ENCODE measurements at regions not wholly inside any gene's neighbourhood (a gene's known extent, or its start where the extent isn't known, plus 50 kb on each side); places are given as distances from the start of the nearest gene placed in this dataset.
"Not testable (repeated sequence)": the region's sequence is repeated elsewhere in the genome, so short reads cannot be mapped to it uniquely, and the experiment has no call there.

DNA sequence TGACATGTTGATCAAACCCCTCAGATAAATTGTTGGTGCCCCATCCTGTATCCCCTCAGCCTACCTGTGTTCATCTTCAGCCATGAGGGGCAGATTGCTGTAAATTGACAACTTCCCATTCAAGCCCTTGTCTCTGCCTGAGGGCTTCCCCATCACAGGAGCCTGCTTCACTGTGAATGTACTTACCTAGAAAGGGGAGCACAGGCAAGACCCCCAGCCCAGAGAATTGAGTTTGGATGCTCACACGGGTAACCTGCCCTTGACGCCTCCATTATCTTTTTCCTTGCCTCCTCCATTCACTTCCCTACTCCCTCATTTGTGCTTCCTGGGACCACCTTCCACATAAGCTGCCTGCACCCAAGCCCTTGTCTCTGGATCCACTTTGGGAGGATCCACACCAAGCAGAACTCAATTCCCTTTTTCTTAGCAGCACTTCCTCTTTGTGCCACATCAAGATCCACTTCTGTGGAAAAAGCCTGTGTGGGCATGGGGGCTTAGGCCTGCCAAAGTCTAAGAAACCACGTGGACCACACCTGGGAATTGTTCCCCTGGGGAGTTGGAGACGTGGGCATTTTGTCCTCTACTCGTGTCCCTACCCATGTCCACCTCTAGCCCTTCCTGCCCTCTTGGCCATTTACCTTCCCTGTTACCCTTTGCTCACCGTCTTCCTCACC lies 103.4 kb upstream of the FOXA2 start:
- in situ Hi-C loops (cut with HindIII; ENCODE audit: low pct_unique_long_range_greater_than_20kb, low sequenced_read_pairs): loop anchor here (25.0 kb wide), 1 partner anchor 351 kb away; no protein-coding TSS in a partner anchor

GRCh38 chr20:22688485-22688884 lies 104.1 kb upstream of the FOXA2 start:
- no peak for DNase-seq (ENCODE audit: low read depth, low spot score)
- in situ Hi-C loops (cut with HindIII; ENCODE audit: low pct_unique_long_range_greater_than_20kb, low sequenced_read_pairs): loop anchor here (25.0 kb wide), 1 partner anchor 351 kb away; no protein-coding TSS in a partner anchor

More for the DNA sequence above, 103.4 kb upstream of the FOXA2 start:
- DNase-seq (ENCODE audit: low read depth, low spot score): no peak

- no peak for DNase-seq (ENCODE audit: low read depth, low spot score)
- in situ Hi-C loops (cut with HindIII; ENCODE audit: low pct_unique_long_range_greater_than_20kb, low sequenced_read_pairs): loop anchor here (25.0 kb wide), 1 partner anchor 352 kb away; no protein-coding TSS in a partner anchor
Observed at GRCh38 chr20:22689266-22689665, 104.9 kb upstream of the FOXA2 start.

GRCh38 chr20:22690000-22690399 lies 105.6 kb upstream of the FOXA2 start:
- in situ Hi-C loops (cut with HindIII; ENCODE audit: low pct_unique_long_range_greater_than_20kb, low sequenced_read_pairs): loop anchor here (25.0 kb wide), 1 partner anchor 353 kb away; no protein-coding TSS in a partner anchor

DNA sequence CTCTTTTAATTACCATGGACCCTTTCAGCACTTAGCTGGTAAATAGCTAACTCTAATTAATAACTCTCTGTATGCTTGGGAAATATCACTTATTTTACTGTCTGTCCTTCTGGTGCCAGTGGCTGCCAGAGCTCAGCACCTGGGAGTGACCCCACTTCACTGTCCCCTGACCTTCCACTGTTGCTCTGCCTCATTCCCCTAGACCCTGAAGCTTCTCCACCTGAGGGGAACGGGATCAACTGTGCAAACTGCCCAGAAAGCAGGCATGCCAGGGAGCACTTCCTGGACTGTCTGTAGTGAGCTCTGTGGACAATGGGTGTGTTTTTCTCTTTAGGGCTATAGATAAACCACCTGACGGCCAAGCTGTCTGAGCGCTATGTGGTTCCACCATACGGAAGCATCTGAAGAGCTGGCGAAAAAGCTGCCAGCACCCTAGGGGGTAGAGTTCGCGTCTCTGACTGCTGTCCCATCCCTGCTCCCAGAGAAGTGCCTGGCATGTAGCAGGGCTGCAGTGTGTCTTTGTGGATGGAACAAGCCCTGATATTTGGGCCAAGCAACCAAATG lies 106.3 kb upstream of the FOXA2 start:
- in situ Hi-C loops (cut with HindIII; ENCODE audit: low pct_unique_long_range_greater_than_20kb, low sequenced_read_pairs): loop anchor here (25.0 kb wide), 1 partner anchor 353 kb away; no protein-coding TSS in a partner anchor
- DNase-seq (ENCODE audit: low read depth, low spot score): peak; percentile 21

More at GRCh38 chr20:22690000-22690399, 105.6 kb upstream of the FOXA2 start:
- no peak for DNase-seq (ENCODE audit: low read depth, low spot score)

DNA sequence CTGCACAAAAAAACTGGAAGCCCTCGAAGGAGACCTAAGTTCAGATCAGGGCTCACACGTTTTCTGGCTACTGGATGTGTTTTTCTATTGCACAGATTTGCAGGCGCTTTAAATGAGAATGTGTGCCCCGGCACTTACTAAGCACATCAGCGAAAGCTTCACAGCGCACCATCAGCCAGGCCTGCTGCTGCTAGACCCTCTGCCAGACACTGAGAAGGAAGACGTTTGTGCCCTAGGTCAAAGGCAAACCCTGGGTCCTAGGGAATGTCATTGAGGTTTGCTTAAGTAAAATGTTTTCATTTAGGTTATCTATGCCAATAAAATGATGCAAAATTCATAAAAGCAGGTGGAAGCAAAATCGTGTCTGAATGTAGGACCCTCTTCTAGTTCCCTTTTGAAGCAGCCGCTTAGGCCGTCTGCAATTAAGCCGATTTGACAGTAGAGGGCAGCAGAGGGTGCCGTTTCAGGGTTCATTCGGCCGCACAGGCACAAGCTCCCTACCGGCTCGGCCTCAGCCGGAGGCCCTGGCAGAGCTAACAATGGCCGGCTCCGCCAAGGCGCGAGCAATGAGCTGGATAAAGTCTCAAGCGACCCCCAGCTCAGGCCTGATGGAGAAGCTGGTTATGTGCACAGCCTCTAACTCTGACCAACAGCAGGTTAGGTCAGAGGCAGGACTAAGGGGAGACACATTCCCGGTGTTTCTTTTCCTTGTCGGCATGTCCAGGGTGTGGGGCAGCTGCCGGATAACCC lies 107.2 kb upstream of the FOXA2 start:
- DNase-seq (ENCODE audit: low read depth, low spot score): peak; percentile 81
- in situ Hi-C loops (cut with HindIII; ENCODE audit: low pct_unique_long_range_greater_than_20kb, low sequenced_read_pairs): loop anchor here (25.0 kb wide), 1 partner anchor 354 kb away; no protein-coding TSS in a partner anchor

- DNase-seq (ENCODE audit: low read depth, low spot score): no peak
- in situ Hi-C loops (cut with HindIII; ENCODE audit: low pct_unique_long_range_greater_than_20kb, low sequenced_read_pairs): loop anchor here (25.0 kb wide), 1 partner anchor 355 kb away; no protein-coding TSS in a partner anchor
Observed at GRCh38 chr20:22692119-22692475, 107.7 kb upstream of the FOXA2 start.

DNA sequence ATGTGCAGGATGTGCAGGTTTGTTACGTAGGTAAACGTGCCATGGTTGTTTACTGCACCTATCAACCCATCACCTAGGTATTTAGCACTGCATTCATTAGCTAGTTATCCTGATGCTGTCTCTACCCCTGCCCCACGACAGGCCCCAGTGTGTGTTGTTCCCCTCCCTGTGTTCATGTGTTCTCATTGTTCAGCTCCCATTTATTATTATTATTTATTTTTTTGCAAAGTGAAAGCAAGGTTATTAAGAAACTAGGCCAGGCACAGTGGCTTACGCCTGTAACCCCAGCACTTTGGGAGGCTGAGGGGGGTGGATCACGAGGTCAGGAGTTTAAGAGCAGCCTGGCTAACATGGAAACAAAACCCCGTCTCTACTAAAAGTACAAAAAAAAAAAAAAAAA lies 108.2 kb upstream of the FOXA2 start:
- DNase-seq (ENCODE audit: low read depth, low spot score): not testable (repeated sequence)
- in situ Hi-C loops (cut with HindIII; ENCODE audit: low pct_unique_long_range_greater_than_20kb, low sequenced_read_pairs): loop anchor here (25.0 kb wide), 1 partner anchor 355 kb away; no protein-coding TSS in a partner anchor

GRCh38 chr20:22696759-22697158 lies 112.4 kb upstream of the FOXA2 start:
- DNase-seq (ENCODE audit: low read depth, low spot score): no peak
- in situ Hi-C loops (cut with HindIII; ENCODE audit: low pct_unique_long_range_greater_than_20kb, low sequenced_read_pairs): loop anchor here (25.0 kb wide), 1 partner anchor 359 kb away; no protein-coding TSS in a partner anchor

DNA sequence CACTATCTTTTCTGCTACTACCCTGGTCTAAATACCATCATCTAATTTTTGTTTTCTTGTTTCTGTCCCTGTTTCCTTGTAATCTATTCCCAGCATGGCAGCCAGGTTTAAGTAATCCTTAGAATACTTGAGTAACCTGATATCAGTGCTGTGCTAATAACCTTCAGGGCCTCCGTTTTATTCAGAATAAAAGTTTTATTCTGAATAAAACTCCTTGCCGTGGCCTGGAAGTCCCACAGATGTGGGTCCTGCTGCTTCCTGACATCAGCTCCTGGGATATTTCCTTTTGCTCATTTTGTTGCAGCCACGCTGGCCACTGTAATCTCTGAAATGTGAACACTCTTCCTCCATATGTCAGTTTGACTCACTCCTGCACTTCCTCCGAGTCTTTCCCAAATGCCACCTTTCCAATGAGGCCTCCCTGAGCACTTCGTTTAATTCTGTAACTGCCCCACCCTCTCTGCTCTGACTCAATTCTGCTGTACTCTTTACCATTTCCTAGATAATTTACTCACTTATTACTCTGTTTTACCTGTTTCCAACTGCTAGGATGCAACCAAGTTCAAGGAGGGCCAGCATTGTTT lies 114.0 kb upstream of the FOXA2 start:
- in situ Hi-C loops (cut with HindIII; ENCODE audit: low pct_unique_long_range_greater_than_20kb, low sequenced_read_pairs): loop anchor here (25.0 kb wide), 1 partner anchor 361 kb away; no protein-coding TSS in a partner anchor

DNA sequence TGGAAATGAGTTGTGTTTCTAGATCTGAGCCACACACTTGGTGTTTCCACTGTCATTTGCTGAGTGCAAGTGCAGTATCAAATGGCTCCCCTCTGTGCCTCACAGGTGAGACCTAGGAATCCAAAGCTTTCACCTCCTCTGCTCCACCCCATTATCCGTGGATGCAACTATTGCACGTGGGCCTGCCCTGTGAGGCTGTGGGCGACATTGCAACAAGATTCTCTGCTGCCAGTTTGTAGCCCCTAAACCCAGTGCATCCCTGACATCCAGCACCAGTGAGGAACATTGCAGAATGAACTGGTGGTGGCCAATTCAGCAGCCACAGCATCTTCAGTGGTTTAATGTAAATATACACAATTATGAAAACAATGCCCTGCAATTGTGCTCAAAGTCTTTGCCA lies 115.0 kb upstream of the FOXA2 start:
- in situ Hi-C loops (cut with HindIII; ENCODE audit: low pct_unique_long_range_greater_than_20kb, low sequenced_read_pairs): loop anchor here (25.0 kb wide), 1 partner anchor 362 kb away; no protein-coding TSS in a partner anchor
- no peak for DNase-seq (ENCODE audit: low read depth, low spot score)

More for the DNA sequence above, 114.0 kb upstream of the FOXA2 start:
- DNase-seq (ENCODE audit: low read depth, low spot score): no peak

- in situ Hi-C loops (cut with HindIII; ENCODE audit: low pct_unique_long_range_greater_than_20kb, low sequenced_read_pairs): no loop called here
- DNase-seq (ENCODE audit: low read depth, low spot score): no peak
Observed at GRCh38 chr20:22700367-22700766, 116.0 kb upstream of the FOXA2 start.

DNA sequence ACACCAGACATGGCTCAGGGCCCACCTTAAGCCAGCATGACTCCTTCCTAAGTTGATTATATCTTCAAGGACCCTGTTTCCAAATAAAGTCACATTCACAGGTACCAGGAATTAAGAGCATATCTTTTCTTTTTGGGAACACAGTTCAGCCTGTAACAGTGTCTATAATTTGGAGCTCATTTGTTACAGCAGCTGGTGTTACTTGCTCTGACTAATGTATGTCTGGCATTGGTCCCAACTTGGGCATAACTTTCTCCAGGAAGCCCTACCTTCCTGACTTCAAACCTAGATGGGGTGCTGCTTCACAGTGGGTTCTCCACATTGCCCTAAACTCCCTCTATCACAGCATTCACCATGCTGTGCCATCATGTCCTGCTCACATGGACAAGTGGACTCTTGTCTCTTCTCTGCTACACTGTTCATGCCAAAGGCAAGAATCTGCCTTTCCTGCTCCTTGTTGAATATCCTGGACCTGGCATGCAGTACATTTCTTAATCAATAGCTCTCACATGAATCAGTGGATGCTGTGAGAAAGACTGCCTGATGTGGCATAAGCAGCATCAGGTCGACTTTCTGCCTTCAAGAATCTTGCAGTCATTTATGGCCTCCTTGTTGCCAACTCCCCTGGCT lies 117.4 kb upstream of the FOXA2 start:
- in situ Hi-C loops (cut with HindIII; ENCODE audit: low pct_unique_long_range_greater_than_20kb, low sequenced_read_pairs): no loop called here
- DNase-seq (ENCODE audit: low read depth, low spot score): no peak

- no peak for DNase-seq (ENCODE audit: low read depth, low spot score)
- in situ Hi-C loops (cut with HindIII; ENCODE audit: low pct_unique_long_range_greater_than_20kb, low sequenced_read_pairs): no loop called here
Observed at GRCh38 chr20:22703843-22704242, 119.5 kb upstream of the FOXA2 start.

- no peak for DNase-seq (ENCODE audit: low read depth, low spot score)
- in situ Hi-C loops (cut with HindIII; ENCODE audit: low pct_unique_long_range_greater_than_20kb, low sequenced_read_pairs): no loop called here
Observed at GRCh38 chr20:22711971-22712755, 127.8 kb upstream of the FOXA2 start.

DNA sequence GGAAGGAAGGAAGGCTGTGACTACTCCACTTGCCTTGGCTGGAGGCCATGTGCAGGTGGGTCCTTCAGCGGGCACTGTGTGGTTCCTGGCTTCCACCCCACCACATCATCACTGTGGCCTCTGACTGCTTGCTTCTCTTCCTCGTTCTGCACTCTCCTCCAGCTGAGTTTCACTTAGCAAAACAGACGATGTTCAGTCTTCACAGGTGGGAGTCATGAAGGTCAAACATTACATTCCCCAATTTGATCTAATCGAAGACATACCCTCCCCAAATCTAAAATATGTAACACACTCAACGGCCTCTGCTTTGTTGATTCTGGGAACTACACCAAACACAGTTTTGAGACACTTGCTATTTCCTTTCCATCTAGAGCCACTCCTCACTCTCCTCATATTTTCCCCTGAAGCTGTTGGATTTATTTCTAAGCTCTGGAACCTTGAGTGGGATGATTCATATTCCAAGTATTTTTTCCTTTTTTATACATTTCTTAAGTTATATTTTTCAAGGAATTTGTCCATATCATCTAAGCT lies 132.5 kb upstream of the FOXA2 start:
- in situ Hi-C loops (cut with HindIII; ENCODE audit: low pct_unique_long_range_greater_than_20kb, low sequenced_read_pairs): no loop called here

More for the DNA sequence above, 132.5 kb upstream of the FOXA2 start:
- no peak for DNase-seq (ENCODE audit: low read depth, low spot score)

Measured in SK-MEL-5 (cell line).